NCI-H1417 (cell line): ENCODE measurements at regions not wholly inside any gene's neighbourhood (a gene's known extent, or its start where the extent isn't known, plus 50 kb on each side); places are given as distances from the start of the nearest gene placed in this dataset.
A peak's percentile ranks its signal among the peaks of the same experiment; 100 is the strongest.
"Not testable (repeated sequence)": the region's sequence is repeated elsewhere in the genome, so short reads cannot be mapped to it uniquely, and the experiment has no call there.

Experiments
- DNase-seq, 3 experiments: peaks; one replicate each; lab custom pipeline; 2025; lab: John Stamatoyannopoulos, UW

- peak in 1 of 3 experiments; percentile 10 for DNase-seq
These were observed 260.2 kb downstream of the SDHAF3 start for GRCh38 chr7:97377713-97378112.

GRCh38 chr7:97381815-97382554 is 264.5 kb downstream of the SDHAF3 start:
- peak in 1 of 3 experiments; percentile 20 for DNase-seq

GRCh38 chr7:97390052-97390451 is 272.6 kb downstream of the SDHAF3 start:
- DNase-seq, result no peak

GRCh38 chr7:97390915-97391593 is 273.6 kb downstream of the SDHAF3 start:
- no peak for DNase-seq

GRCh38 chr7:97401398-97401797 is 283.9 kb downstream of the SDHAF3 start:
- DNase-seq, result peak in 1 of 3 experiments; percentile 19

GRCh38 chr7:97405835-97406234 is 288.3 kb downstream of the SDHAF3 start:
- DNase-seq, result no peak

GRCh38 chr7:97407106-97407505 is 289.6 kb downstream of the SDHAF3 start:
- no peak for DNase-seq

GRCh38 chr7:97409346-97409745 is 291.8 kb downstream of the SDHAF3 start:
- no peak for DNase-seq

GRCh38 chr7:97418312-97418711 is 300.8 kb downstream of the SDHAF3 start:
- DNase-seq, result peak in 1 of 3 experiments; percentile 23

- no peak for DNase-seq
These were observed 302.4 kb downstream of the SDHAF3 start for GRCh38 chr7:97419898-97420297.

- no peak for DNase-seq
These were observed 303.9 kb downstream of the SDHAF3 start for GRCh38 chr7:97421307-97421930.

- no peak for DNase-seq
These were observed 304.5 kb downstream of the SDHAF3 start for GRCh38 chr7:97422046-97422445.

- DNase-seq, result no peak
These were observed 301.9 kb upstream of the TAC1 start for GRCh38 chr7:97430006-97430405.

- peak in 1 of 3 experiments; percentile 18 for DNase-seq
These were observed 292.2 kb upstream of the TAC1 start for GRCh38 chr7:97439637-97440214.

- DNase-seq, result peak; percentile 17 to 82 (median 53)
These were observed 285.5 kb upstream of the TAC1 start for GRCh38 chr7:97446361-97446760.

GRCh38 chr7:97449448-97449847 is 282.4 kb upstream of the TAC1 start:
- not testable (repeated sequence) for DNase-seq

GRCh38 chr7:97450516-97450915 is 281.4 kb upstream of the TAC1 start:
- no peak for DNase-seq

GRCh38 chr7:97454636-97455035 is 277.2 kb upstream of the TAC1 start:
- no peak for DNase-seq

- no peak for DNase-seq
These were observed 274.8 kb upstream of the TAC1 start for GRCh38 chr7:97457054-97457453.

- DNase-seq, result no peak
These were observed 271.5 kb upstream of the TAC1 start for GRCh38 chr7:97460433-97460832.

- DNase-seq, result no peak
These were observed 270.3 kb upstream of the TAC1 start for GRCh38 chr7:97461596-97461995.

- no peak for DNase-seq
These were observed 265.8 kb upstream of the TAC1 start for GRCh38 chr7:97466071-97466470.
